ENCODE measurements at regions not wholly inside any gene's neighbourhood (a gene's known extent, or its start where the extent isn't known, plus 50 kb on each side); places are given as distances from the start of the nearest gene placed in this dataset.

DNA sequence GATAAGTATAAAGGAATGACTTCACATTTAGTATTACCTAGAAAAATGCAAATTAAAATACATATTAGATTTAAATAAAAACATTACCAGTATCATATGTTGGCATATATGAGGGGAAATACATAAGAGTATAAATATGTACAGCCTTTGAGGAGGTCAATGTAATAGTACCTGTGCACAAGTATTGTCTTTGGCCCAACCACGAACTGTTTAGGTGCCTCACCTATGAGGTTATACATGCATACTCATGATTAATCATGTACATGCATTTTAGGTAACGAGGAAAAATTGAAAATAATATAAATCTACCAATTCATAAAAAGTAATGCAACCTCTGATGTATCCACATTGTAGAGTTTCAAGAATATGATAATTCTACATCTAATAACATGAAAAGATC lies 909.8 kb downstream of the METTL15 start:
- TF ChIP-seq POLR2AphosphoS5 (IDR thresholded peaks at IDR 0.05; ENCODE audit: borderline replicate concordance, low read depth, low read length) (no peak), EZH2 (IDR thresholded peaks at IDR 0.05) (no peak), FOXP2 (optimal IDR thresholded peaks at IDR 0.05; ENCODE audit: control extremely low read depth, extremely low read length, insufficient read depth) (no peak)
